ENCODE measurements at regions not wholly inside any gene's neighbourhood (a gene's known extent, or its start where the extent isn't known, plus 50 kb on each side); places are given as distances from the start of the nearest gene placed in this dataset.

- DNase-seq (no peak), ATAC-seq (no peak)
- H3K4me3 ChIP-seq = no peak overlapping the region
- H3K27ac ChIP-seq = no peak overlapping the region
- no peaks in the 10 kb centered on the region for H3K36me3 ChIP-seq
- H3K9me3 ChIP-seq = no peaks in the 10 kb centered on the region
- intact Hi-C loops (cut with DNase I) = no loop called here
- no peaks in the 10 kb centered on the region for H3K4me1 ChIP-seq
- H3K27me3 ChIP-seq = no peaks in the 10 kb centered on the region
- TF ChIP-seq, protein P1, sequence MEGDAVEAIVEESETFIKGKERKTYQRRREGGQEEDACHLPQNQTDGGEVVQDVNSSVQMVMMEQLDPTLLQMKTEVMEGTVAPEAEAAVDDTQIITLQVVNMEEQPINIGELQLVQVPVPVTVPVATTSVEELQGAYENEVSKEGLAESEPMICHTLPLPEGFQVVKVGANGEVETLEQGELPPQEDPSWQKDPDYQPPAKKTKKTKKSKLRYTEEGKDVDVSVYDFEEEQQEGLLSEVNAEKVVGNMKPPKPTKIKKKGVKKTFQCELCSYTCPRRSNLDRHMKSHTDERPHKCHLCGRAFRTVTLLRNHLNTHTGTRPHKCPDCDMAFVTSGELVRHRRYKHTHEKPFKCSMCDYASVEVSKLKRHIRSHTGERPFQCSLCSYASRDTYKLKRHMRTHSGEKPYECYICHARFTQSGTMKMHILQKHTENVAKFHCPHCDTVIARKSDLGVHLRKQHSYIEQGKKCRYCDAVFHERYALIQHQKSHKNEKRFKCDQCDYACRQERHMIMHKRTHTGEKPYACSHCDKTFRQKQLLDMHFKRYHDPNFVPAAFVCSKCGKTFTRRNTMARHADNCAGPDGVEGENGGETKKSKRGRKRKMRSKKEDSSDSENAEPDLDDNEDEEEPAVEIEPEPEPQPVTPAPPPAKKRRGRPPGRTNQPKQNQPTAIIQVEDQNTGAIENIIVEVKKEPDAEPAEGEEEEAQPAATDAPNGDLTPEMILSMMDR (IDR thresholded peaks at IDR 0.05) = no peak
Measured at GRCh38 chr18:43542016-43542415, 264.7 kb upstream of the SYT4 start.

DNA sequence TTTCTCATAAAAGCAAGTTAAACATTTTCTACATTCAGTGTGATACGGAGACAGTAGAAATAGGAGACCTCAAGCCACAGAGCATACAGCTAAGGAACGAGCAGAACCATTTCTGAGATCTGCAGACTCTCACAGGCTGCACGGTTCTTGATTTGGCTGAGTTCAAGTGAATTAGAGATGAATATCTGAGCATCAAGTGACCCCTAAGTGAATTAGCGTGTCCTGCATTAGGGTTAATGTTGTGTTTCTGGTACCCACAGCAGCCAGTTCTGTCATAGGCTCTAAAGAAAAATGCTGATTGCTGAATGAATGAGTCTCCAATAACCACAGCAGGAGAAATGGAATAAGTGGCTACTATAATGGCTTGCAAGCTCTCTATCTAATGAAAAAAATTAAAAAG is 265.9 kb upstream of the SYT4 start:
- intact Hi-C loops (cut with DNase I) = no loop called here
- no peak for DNase-seq
- Histone ChIP-seq H3K9me3 (no peaks in the 10 kb centered on the region), H3K4me3 (no peak overlapping the region), H3K4me1 (no peaks in the 10 kb centered on the region), H3K27me3 (no peaks in the 10 kb centered on the region), H3K36me3 (no peaks in the 10 kb centered on the region), H3K27ac (no peak overlapping the region)
- TF ChIP-seq, protein P1 (IDR thresholded peaks at IDR 0.05) = no peak
- no peak for ATAC-seq

DNA sequence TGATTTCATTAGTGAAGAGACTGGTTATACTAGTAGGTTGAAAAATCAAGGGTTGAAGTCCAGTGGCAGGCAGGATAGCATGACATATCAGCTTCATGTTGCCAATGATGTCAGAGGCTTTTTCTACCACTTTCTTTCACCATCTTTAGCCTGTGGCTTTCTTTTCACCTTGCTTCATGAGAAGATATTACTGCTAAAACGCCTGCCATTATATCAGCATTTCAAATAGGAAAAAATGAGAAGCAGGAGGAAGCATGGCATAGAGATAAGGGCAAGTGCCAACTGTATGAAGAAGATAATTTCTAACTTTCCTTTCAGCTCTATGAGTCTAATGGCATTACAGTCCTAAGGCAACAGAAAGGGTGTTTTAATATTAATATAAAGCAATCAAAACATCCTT is 270.2 kb upstream of the SYT4 start:
- ATAC-seq (no peak), DNase-seq (no peak)
- TF ChIP-seq, protein P1 (IDR thresholded peaks at IDR 0.05) = no peak
- Histone ChIP-seq H3K27ac (no peak overlapping the region), H3K4me1 (no peaks in the 10 kb centered on the region), H3K36me3 (no peaks in the 10 kb centered on the region), H3K4me3 (no peak overlapping the region), H3K27me3 (no peaks in the 10 kb centered on the region), H3K9me3 (no peaks in the 10 kb centered on the region)
- intact Hi-C loops (cut with DNase I) = no loop called here

- no peak for ATAC-seq
- Histone ChIP-seq H3K36me3 (no peaks in the 10 kb centered on the region), H3K27me3 (no peaks in the 10 kb centered on the region), H3K4me3 (no peak overlapping the region), H3K9me3 (no peaks in the 10 kb centered on the region), H3K27ac (no peak overlapping the region), H3K4me1 (no peaks in the 10 kb centered on the region)
- intact Hi-C loops (cut with DNase I) = no loop called here
- no peak for DNase-seq
- TF ChIP-seq, protein P1 (IDR thresholded peaks at IDR 0.05) = no peak
Measured at GRCh38 chr18:43559507-43559906, 282.2 kb upstream of the SYT4 start.

DNA sequence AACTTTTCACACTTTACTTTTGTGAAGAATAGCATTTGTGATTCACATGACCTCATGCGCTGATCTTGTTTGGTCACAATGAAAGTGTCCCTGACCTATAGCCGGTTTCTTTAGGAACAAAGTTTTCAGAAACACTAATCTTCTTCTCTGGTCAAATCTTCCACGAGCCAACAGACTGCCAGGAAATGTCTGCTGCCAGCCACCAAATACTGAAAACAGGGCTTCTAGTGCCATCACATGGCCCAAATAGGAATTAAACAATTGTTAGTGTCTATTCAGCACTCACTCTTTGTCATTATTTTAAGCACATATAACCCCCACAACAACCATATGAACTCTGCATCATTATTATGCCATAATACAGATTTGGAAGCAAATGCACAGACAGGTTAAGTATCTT is 286.5 kb upstream of the SYT4 start:
- H3K9me3 ChIP-seq = no peaks in the 10 kb centered on the region
- peak; percentile 59 for ATAC-seq
- no peak for DNase-seq
- no peak overlapping the region for H3K27ac ChIP-seq
- TF ChIP-seq, protein P1 (IDR thresholded peaks at IDR 0.05) = peak; percentile 53
- intact Hi-C loops (cut with DNase I) = no loop called here
- H3K4me1 ChIP-seq = no peaks in the 10 kb centered on the region
- H3K36me3 ChIP-seq = no peaks in the 10 kb centered on the region
- H3K4me3 ChIP-seq = no peak overlapping the region
- no peaks in the 10 kb centered on the region for H3K27me3 ChIP-seq

- H3K27ac ChIP-seq = no peak overlapping the region
- H3K36me3 ChIP-seq = no peaks in the 10 kb centered on the region
- H3K4me3 ChIP-seq = no peak overlapping the region
- H3K9me3 ChIP-seq = no peaks in the 10 kb centered on the region
- TF ChIP-seq, protein P1 (IDR thresholded peaks at IDR 0.05) = no peak
- no peak for ATAC-seq
- intact Hi-C loops (cut with DNase I) = no loop called here
- no peaks in the 10 kb centered on the region for H3K27me3 ChIP-seq
- no peak for DNase-seq
- H3K4me1 ChIP-seq = no peaks in the 10 kb centered on the region
Measured at GRCh38 chr18:43570593-43570992, 293.3 kb upstream of the SYT4 start.

All from upper lobe of right lung (tissue), 1 donor.